ENCODE measurements at regions not wholly inside any gene's neighbourhood (a gene's known extent, or its start where the extent isn't known, plus 50 kb on each side); places are given as distances from the start of the nearest gene placed in this dataset.

DNA sequence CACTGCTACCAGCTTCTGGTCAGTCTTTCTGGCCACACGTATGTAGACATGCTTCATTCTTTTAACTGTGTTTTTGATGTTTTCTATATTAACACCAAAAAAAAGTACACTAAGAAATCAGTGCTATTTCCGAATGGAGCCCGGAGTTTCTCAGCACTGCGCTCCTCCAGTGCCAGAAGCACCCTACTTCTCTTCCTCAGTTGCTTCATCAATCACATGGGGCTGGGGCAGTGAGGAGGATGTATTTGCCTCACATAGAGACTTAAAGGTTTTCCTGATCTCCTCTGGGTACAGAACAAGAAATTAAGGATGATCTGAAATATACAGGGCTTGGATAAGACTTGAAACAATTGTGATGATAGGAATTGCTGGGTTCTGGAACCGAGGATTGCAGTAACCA lies 148.0 kb downstream of the ERCC6L2 start:
- no peaks in the 10 kb centered on the region for H3K79me2 ChIP-seq (replicated peaks; ENCODE audit: insufficient read depth, low read length)
- TF ChIP-seq, protein P1, sequence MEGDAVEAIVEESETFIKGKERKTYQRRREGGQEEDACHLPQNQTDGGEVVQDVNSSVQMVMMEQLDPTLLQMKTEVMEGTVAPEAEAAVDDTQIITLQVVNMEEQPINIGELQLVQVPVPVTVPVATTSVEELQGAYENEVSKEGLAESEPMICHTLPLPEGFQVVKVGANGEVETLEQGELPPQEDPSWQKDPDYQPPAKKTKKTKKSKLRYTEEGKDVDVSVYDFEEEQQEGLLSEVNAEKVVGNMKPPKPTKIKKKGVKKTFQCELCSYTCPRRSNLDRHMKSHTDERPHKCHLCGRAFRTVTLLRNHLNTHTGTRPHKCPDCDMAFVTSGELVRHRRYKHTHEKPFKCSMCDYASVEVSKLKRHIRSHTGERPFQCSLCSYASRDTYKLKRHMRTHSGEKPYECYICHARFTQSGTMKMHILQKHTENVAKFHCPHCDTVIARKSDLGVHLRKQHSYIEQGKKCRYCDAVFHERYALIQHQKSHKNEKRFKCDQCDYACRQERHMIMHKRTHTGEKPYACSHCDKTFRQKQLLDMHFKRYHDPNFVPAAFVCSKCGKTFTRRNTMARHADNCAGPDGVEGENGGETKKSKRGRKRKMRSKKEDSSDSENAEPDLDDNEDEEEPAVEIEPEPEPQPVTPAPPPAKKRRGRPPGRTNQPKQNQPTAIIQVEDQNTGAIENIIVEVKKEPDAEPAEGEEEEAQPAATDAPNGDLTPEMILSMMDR (IDR thresholded peaks at IDR 0.05; ENCODE audit: poor library complexity, severe bottlenecking), result no peak
- TF ChIP-seq EZH2 (IDR thresholded peaks at IDR 0.05; ENCODE audit: borderline replicate concordance, insufficient read depth, low read length, poor library complexity, severe bottlenecking) (no peak), POLR2AphosphoS5 (IDR thresholded peaks at IDR 0.05) (no peak), TAF1 (IDR thresholded peaks at IDR 0.05; ENCODE audit: low read depth) (no peak), SMC3 (conservative IDR thresholded peaks at IDR 0.05; ENCODE audit: poor library complexity) (no peak), EP300 (conservative IDR thresholded peaks at IDR 0.05; ENCODE audit: poor library complexity, severe bottlenecking) (no peak), MXI1 (conservative IDR thresholded peaks at IDR 0.05; ENCODE audit: poor library complexity, severe bottlenecking) (no peak), RAD21 (conservative IDR thresholded peaks at IDR 0.05) (no peak)
- TF ChIP-seq, protein P2, sequence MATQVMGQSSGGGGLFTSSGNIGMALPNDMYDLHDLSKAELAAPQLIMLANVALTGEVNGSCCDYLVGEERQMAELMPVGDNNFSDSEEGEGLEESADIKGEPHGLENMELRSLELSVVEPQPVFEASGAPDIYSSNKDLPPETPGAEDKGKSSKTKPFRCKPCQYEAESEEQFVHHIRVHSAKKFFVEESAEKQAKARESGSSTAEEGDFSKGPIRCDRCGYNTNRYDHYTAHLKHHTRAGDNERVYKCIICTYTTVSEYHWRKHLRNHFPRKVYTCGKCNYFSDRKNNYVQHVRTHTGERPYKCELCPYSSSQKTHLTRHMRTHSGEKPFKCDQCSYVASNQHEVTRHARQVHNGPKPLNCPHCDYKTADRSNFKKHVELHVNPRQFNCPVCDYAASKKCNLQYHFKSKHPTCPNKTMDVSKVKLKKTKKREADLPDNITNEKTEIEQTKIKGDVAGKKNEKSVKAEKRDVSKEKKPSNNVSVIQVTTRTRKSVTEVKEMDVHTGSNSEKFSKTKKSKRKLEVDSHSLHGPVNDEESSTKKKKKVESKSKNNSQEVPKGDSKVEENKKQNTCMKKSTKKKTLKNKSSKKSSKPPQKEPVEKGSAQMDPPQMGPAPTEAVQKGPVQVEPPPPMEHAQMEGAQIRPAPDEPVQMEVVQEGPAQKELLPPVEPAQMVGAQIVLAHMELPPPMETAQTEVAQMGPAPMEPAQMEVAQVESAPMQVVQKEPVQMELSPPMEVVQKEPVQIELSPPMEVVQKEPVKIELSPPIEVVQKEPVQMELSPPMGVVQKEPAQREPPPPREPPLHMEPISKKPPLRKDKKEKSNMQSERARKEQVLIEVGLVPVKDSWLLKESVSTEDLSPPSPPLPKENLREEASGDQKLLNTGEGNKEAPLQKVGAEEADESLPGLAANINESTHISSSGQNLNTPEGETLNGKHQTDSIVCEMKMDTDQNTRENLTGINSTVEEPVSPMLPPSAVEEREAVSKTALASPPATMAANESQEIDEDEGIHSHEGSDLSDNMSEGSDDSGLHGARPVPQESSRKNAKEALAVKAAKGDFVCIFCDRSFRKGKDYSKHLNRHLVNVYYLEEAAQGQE (IDR thresholded peaks at IDR 0.05; ENCODE audit: borderline replicate concordance), result no peak
- no peak overlapping the region for H3K9ac ChIP-seq (ENCODE audit: low read length)
- no peak overlapping the region for H2AFZ ChIP-seq (ENCODE audit: low read depth, low read length)
- no peaks in the 10 kb centered on the region for H3K36me3 ChIP-seq (ENCODE audit: insufficient read depth, low read length)
- H3K9me3 ChIP-seq (ENCODE audit: low read length), result no peaks in the 10 kb centered on the region
- no peak overlapping the region for H3K27ac ChIP-seq (ENCODE audit: low read length)
- H3F3A ChIP-seq (ENCODE audit: insufficient read depth, low read length, poor library complexity, severe bottlenecking), result no peaks in the 10 kb centered on the region
- H3K27me3 ChIP-seq (ENCODE audit: insufficient read depth, low read depth, low read length), result peaks cover 74% of the 10 kb centered on the region
- H3K9me2 ChIP-seq (ENCODE audit: insufficient read depth, low read length), result no peaks in the 10 kb centered on the region
- H4K20me1 ChIP-seq (ENCODE audit: insufficient read depth), result no peaks in the 10 kb centered on the region
- no peak overlapping the region for H3K4me2 ChIP-seq (ENCODE audit: low read length)
- H3K4me3 ChIP-seq (ENCODE audit: low read length), result no peak overlapping the region

DNA sequence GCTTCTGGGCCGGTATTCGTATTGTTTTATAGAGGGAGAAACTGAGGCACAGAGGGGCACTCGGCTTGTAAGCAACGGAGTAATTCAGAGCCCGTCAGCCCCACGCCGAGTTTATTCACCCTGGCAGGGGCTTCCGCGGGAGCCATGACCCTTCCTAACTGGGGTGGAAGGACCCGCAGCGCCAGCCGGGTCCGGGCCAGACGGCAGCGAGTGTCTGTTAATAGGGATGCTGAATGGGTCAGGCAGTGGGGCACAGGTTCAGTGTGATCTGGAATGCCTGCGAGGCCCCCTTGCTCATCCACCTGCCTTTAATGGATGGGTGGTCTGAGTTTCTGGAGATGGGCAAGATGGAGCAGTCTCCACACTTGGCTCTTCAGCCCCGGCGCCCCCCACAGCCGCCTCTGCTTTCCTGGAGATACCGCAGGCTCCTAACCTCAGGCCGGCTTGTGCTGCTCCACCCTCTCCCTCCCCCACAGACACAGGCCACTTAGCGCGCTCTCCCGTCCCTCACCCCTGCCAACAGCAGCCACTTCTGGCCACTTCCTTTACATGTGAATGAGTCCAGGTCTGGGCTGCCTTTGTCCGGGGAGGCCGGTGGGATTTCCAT lies 147.1 kb downstream of the ERCC6L2 start:
- Histone ChIP-seq H3K9me3 (ENCODE audit: low read length) (no peaks in the 10 kb centered on the region), H3F3A (ENCODE audit: insufficient read depth, low read length, poor library complexity, severe bottlenecking) (no peaks in the 10 kb centered on the region), H3K27ac (ENCODE audit: low read length) (no peak overlapping the region), H3K4me2 (ENCODE audit: low read length) (no peak overlapping the region), H3K4me3 (ENCODE audit: low read length) (no peak overlapping the region), H4K20me1 (ENCODE audit: insufficient read depth) (no peaks in the 10 kb centered on the region), H3K36me3 (ENCODE audit: insufficient read depth, low read length) (no peaks in the 10 kb centered on the region), H3K9ac (ENCODE audit: low read length) (no peak overlapping the region), H3K9me2 (ENCODE audit: insufficient read depth, low read length) (no peaks in the 10 kb centered on the region), H3K79me2 (replicated peaks; ENCODE audit: insufficient read depth, low read length) (no peaks in the 10 kb centered on the region), H2AFZ (ENCODE audit: low read depth, low read length) (no peak overlapping the region), H3K27me3 (ENCODE audit: insufficient read depth, low read depth, low read length) (peaks cover 65% of the 10 kb centered on the region)
- TF ChIP-seq SMC3 (conservative IDR thresholded peaks at IDR 0.05; ENCODE audit: poor library complexity) (no peak), TAF1 (IDR thresholded peaks at IDR 0.05; ENCODE audit: low read depth) (no peak), POLR2AphosphoS5 (IDR thresholded peaks at IDR 0.05) (no peak), MXI1 (conservative IDR thresholded peaks at IDR 0.05; ENCODE audit: poor library complexity, severe bottlenecking) (no peak), RAD21 (conservative IDR thresholded peaks at IDR 0.05) (no peak), EZH2 (IDR thresholded peaks at IDR 0.05; ENCODE audit: borderline replicate concordance, insufficient read depth, low read length, poor library complexity, severe bottlenecking) (no peak), EP300 (conservative IDR thresholded peaks at IDR 0.05; ENCODE audit: poor library complexity, severe bottlenecking) (no peak)
- TF ChIP-seq, protein P1 (IDR thresholded peaks at IDR 0.05; ENCODE audit: poor library complexity, severe bottlenecking), result no peak
- TF ChIP-seq, protein P2 (IDR thresholded peaks at IDR 0.05; ENCODE audit: borderline replicate concordance), result no peak

Measured in neural cell (in vitro differentiated cells).